ENCODE measurements at regions not wholly inside any gene's neighbourhood (a gene's known extent, or its start where the extent isn't known, plus 50 kb on each side); places are given as distances from the start of the nearest gene placed in this dataset.

DNA sequence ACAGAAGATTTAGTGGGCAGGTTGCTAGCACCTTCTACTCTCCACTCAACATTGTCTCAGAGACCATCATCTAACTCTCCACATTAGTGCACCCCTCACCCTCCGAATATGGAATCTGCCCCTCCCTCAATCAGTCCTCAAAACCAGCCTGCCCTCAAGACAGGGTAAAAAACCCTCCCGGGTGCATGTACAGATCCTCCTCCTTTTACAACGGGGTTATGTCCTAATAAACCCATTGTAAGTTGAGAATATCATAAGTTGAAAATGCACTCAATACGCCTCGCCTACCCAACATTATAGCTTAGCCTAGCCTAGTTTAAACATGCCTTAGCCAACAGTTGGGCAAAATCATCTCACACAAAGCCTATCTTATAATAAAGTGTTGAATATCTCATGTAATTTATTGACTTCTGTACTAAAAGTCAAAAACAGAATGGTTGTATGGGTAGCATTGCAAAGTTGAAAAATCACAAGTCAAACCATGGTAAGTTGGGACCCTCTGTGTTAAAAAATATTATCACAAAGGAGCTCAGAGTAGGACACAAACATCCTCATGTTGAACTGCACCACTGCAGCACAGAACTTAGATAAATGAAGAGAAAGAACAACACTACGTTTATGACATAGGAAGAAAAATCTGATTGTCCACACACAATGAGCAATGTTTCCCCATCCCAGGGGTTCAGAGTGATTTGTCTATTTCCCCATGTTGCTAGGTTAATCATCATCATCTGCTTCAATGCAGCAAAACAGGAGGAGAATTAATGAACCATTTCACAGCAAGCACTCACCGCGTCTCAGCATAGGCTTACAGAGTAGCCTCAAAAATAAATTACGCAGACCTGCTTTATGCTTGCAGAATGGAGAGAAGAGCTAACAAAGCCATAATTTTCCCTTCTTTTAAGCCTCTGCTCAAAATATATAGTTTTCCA, 184.1 kb upstream of the ARL4C start:
- no peak overlapping the region for H3K4me3 ChIP-seq (ENCODE audit: low read length)
- TF ChIP-seq, protein P1, sequence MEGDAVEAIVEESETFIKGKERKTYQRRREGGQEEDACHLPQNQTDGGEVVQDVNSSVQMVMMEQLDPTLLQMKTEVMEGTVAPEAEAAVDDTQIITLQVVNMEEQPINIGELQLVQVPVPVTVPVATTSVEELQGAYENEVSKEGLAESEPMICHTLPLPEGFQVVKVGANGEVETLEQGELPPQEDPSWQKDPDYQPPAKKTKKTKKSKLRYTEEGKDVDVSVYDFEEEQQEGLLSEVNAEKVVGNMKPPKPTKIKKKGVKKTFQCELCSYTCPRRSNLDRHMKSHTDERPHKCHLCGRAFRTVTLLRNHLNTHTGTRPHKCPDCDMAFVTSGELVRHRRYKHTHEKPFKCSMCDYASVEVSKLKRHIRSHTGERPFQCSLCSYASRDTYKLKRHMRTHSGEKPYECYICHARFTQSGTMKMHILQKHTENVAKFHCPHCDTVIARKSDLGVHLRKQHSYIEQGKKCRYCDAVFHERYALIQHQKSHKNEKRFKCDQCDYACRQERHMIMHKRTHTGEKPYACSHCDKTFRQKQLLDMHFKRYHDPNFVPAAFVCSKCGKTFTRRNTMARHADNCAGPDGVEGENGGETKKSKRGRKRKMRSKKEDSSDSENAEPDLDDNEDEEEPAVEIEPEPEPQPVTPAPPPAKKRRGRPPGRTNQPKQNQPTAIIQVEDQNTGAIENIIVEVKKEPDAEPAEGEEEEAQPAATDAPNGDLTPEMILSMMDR (IDR thresholded peaks at IDR 0.05; ENCODE audit: insufficient read depth, low read depth, low read length, missing control alignments) = no peak
- no peak for DNase-seq (ENCODE audit: low read depth)

DNA sequence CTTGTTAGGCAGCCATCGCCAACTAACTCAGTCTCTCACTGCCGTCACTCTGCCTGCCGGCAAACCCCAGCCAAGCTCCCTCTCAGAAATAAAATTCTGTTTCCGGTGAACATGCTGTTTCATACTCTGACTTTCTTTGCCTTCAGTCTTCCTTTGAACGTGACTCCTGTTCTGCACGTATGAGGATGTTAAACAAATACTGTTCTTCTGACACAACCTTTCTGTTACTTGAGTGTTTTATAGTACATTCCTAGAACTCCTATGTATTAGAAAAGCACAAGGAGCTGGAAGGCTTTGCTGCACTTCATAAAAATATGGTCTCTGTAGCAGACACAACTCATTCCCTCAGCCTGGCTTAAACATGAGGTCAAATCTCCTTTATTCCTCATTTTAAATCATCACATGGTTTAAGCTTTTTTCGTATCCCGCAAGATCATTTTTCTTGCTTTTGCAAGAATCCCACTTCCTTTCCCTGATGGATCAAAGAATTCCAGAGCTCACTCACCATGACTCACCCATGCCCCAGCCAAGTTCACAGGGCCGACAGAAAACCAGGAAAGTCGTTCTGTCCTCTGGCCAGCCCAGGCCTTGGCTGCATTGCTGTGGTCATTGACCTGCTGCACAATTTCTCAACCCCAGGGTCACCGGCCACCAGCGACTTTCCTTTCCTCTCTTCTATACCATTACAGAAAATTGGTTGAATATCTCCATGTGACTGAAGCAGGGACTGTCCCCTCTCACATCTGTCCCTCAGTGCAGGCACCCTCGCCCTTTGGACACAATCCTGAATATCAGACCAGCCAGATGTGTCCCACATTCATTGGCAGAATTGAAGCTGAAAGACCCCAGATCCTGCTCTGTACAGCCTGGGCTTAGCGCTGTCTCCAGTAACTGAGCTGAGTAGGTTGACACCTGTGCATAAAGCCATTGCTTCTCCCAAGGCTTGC, 183.1 kb upstream of the ARL4C start:
- DNase-seq (ENCODE audit: low read depth) = peak; percentile 81
- H3K4me3 ChIP-seq (ENCODE audit: low read length) = no peak overlapping the region
- TF ChIP-seq, protein P1 (IDR thresholded peaks at IDR 0.05; ENCODE audit: insufficient read depth, low read depth, low read length, missing control alignments) = no peak

DNA sequence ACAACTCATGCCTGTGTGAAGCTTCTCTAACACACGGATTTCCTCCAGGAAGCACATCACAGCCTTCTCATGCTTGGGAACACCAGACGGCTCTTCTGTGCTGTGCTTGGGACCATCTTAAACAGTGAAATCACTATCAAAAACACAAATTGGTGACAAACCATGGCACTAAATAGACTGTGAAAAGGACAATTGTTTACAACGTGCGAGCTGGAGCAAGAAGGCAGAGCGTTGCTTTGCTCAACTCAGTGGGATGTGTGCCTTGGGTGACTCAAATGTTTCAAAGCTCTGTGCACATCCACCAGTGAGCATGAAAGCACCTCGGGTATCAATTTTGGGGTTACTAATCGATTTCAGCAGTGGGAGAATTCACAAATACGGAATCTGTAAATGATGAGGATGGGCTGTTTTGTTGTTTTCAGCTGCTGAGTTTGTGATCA, 182.4 kb upstream of the ARL4C start:
- TF ChIP-seq, protein P1 (IDR thresholded peaks at IDR 0.05; ENCODE audit: insufficient read depth, low read depth, low read length, missing control alignments) = no peak
- no peak overlapping the region for H3K4me3 ChIP-seq (ENCODE audit: low read length)
- peak; percentile 55 for DNase-seq (ENCODE audit: low read depth)

DNA sequence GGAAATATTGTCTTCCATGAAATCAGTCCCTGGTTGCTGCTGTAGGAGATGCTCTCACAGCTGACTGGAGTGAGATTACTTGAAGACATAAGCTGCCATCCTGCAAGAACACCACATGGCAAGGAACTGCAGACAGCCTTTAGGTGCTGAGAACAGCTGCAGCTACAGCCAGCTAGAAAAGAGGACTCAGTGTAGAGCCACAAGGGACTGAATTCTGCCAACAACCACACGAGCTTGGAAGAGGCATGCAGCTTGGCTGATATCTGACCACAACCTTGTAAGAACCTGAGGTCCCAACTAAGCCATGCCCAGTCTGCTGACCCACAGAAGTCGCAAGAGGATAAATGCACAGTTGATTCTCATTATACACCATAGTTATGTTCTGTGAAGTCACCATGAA, 181.8 kb upstream of the ARL4C start:
- no peak overlapping the region for H3K4me3 ChIP-seq (ENCODE audit: low read length)
- TF ChIP-seq, protein P1 (IDR thresholded peaks at IDR 0.05; ENCODE audit: insufficient read depth, low read depth, low read length, missing control alignments) = no peak
- DNase-seq (ENCODE audit: low read depth) = no peak

DNA sequence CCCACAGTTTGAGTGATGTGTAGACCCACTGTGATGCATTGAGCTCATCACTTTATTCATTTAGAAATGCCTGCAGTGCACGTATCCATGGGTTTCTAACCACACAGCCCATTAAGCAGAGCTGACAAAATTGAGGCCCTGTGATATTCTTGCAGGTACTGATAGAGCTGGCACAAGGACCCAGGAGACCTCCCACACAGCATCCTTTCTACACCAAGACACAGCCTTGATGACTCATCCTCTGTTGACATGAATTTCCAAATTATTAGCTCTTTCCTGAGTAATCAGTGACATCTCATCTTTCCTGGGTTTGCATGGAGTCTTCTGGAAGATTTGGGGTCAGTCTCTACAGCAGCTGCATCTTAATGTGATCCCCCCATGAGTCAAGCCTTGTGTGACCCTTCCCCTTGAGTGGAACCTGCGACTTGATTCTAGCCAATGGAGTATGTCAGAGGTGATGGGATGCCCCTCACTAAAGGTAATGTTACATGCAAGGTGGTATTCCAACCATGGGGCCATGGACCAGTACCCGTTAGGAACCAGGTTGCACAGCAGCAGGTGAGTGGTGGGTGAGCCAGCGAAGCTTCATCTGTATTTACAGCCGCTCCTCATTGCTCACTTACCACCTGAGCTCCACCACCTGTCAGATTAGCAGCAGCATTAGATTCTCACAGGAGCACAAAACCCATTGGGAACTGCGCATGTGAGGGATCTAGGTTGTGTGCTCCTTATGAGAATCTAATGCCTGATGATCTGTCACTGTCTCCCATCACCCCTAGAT, 181.1 kb upstream of the ARL4C start:
- peak; percentile 69 for DNase-seq (ENCODE audit: low read depth)

More for the DNA sequence above, 181.1 kb upstream of the ARL4C start:
- TF ChIP-seq, protein P1 (IDR thresholded peaks at IDR 0.05; ENCODE audit: insufficient read depth, low read depth, low read length, missing control alignments) = no peak
- no peak overlapping the region for H3K4me3 ChIP-seq (ENCODE audit: low read length)
